Pancreas (tissue), 10 donors: ENCODE measurements at regions not wholly inside any gene's neighbourhood (a gene's known extent, or its start where the extent isn't known, plus 50 kb on each side); places are given as distances from the start of the nearest gene placed in this dataset.

Experiments
- ATAC-seq, 4 donors: fragments of 200-7000 bp; cut with Tn5 transposase; one replicate each; pipeline versions ENCODE4 v1.8.0 to v1.9.1; 2020; ENCODE audit warnings: mild to moderate bottlenecking in 4 of 4, moderate library complexity in 4 of 4
- DNase-seq, 6 donors: peaks; one replicate each; pipeline ENCODE4 v3.0.0-alpha.2; 2020
- FAIRE-seq: peaks from 2 replicates; lab custom pipeline; 2012; peaks lifted over from hg19 to GRCh38; lab: Jason Lieb, UNC
- H3K27ac ChIP-seq, 4 donors: fragments of 200-600 bp; sonication (generic); 1 replicate in 3 of 4; 2 replicates in 1 of 4; pipeline versions ENCODE4 v1.5.0 to v1.8.0; 2020
- H3K27me3 ChIP-seq, 4 donors: fragments of 200-600 bp; one replicate each; pipeline ENCODE4 v1.8.0; 2021
- H3K36me3 ChIP-seq, 3 donors: fragments of 200-600 bp; sonication (generic) in 1 of 3; one replicate each; pipeline versions ENCODE4 v1.5.0 to v1.8.0; 2020 to 2021
- H3K4me1 ChIP-seq, 3 donors: fragments of 200-600 bp; one replicate each; pipeline ENCODE4 v1.8.0; 2021
- H3K4me3 ChIP-seq, 4 donors: fragments of 200-600 bp; sonication (generic) in 2 of 4; one replicate each; pipeline versions ENCODE4 v1.5.0 to v1.8.0; 2020 to 2021
- H3K9me3 ChIP-seq, 4 donors: fragments of 200-600 bp; one replicate each; pipeline ENCODE4 v1.8.0; 2021
- WGBS, 2 donors: extraction: QIAGEN DNeasy Blood & Tissue Kit; methylation state at CpG; one replicate each; pipeline ENCODE4 v1.1.7; 2013; 5-methylcytosine and 5-hydroxymethylcytosine counted together
- intact Hi-C, 3 donors: fragments of 100-400 bp; cut with DNase I; formaldehyde crosslinking; loops; one replicate each; pipeline versions ENCODE4 v1.11.1 to v1.14.2; 2022
- TF ChIP-seq, protein P1 (sequence below), 4 donors: fragments of 200-600 bp; sonication (generic) in 3 of 4; IDR thresholded peaks; one replicate each; pipeline versions ENCODE4 v1.5.0 to v1.8.0; 2021; ENCODE audit warnings: antibody characterized with exemption in 4 of 4
- donor health status: healthy with polysubstance abuse.
- donor health status: DM: no; HTN: no; CAD: no; lungs with moderate emphysema.
- donor health status: DM: no; HTN: no; CAD: no.
- donor health status: control.
- donor health status: control.
- donor health status: Bipolar disorder and iron deficiency.
- donor health status: DM: yes; HTN: yes; CAD: no.
- donor health status: DM: no; HTN: no; CAD: no.
- donor health status: DM: no; HTN: no; CAD: no.
- donor health status: DM: yes; HTN: yes; CAD: no.

GRCh38 chr11:21641869-21642268, 551.0 kb upstream of the ANO5 start:
- H3K27me3 ChIP-seq, result no peaks in the 10 kb centered on the region
- no peaks in the 10 kb centered on the region for H3K36me3 ChIP-seq
- H3K4me1 ChIP-seq, result no peaks in the 10 kb centered on the region
- H3K4me3 ChIP-seq, result no peak overlapping the region
- H3K9me3 ChIP-seq, result no peaks in the 10 kb centered on the region
- no peak overlapping the region for H3K27ac ChIP-seq
- TF ChIP-seq, protein P1, sequence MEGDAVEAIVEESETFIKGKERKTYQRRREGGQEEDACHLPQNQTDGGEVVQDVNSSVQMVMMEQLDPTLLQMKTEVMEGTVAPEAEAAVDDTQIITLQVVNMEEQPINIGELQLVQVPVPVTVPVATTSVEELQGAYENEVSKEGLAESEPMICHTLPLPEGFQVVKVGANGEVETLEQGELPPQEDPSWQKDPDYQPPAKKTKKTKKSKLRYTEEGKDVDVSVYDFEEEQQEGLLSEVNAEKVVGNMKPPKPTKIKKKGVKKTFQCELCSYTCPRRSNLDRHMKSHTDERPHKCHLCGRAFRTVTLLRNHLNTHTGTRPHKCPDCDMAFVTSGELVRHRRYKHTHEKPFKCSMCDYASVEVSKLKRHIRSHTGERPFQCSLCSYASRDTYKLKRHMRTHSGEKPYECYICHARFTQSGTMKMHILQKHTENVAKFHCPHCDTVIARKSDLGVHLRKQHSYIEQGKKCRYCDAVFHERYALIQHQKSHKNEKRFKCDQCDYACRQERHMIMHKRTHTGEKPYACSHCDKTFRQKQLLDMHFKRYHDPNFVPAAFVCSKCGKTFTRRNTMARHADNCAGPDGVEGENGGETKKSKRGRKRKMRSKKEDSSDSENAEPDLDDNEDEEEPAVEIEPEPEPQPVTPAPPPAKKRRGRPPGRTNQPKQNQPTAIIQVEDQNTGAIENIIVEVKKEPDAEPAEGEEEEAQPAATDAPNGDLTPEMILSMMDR (IDR thresholded peaks at IDR 0.05), result no peak
- FAIRE-seq (no peak), DNase-seq (no peak), ATAC-seq (no peak)
- intact Hi-C loops, result no loop called here
- 71 to 85% methylated on average over 3 of the region's 3 CpGs for WGBS, 2 donors

DNA sequence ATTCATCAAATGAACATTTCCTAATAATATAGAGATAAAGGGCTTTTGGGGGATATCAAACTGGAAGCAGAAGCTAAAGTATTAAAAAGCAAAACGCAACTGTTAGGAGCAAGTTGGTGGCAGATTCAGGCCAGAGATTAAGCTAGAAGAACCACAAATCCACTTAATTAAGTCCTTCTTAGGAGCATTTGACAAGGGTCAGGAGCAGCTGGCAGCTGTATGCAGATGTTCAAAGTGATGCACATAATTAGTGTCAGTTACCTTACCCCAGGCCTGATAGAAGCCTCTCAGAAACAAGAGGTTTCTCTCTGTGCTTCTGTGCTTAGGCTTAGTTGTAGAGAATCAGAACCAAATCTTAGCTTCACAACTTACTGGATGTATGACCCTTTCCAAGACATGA, 546.5 kb upstream of the ANO5 start:
- H3K4me1 ChIP-seq, result peaks cover 0 to 2% (median 0%) of the 10 kb centered on the region in 3 donors
- DNase-seq (no peak), ATAC-seq (no peak), FAIRE-seq (no peak)
- H3K27me3 ChIP-seq, result no peaks in the 10 kb centered on the region
- H3K27ac ChIP-seq, result no peak overlapping the region
- H3K4me3 ChIP-seq, result no peak overlapping the region
- no peaks in the 10 kb centered on the region for H3K9me3 ChIP-seq
- 51 to 87% methylated on average over 1 of the region's 1 CpG for WGBS, 2 donors
- no peaks in the 10 kb centered on the region for H3K36me3 ChIP-seq
- intact Hi-C loops, result no loop called here
- TF ChIP-seq, protein P1 (IDR thresholded peaks at IDR 0.05), result no peak

DNA sequence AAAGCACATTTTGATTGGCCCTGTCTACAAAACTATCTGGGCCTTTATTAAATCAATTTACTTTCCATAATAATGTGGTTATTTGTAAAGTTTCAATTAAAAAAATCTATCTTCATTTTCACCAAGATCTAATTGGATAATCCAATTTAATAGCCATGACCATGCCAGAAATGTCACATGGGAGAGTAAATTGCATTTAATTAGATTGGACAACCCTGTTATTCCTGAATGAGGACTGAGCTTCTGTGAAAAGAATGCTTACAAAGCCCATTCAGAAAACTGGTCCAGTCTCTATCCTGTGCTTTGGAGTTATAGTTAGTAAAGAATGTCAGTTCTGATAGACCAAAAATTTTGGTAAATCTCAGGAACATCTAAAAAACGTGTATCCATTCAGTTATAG, 541.9 kb upstream of the ANO5 start:
- H3K4me3 ChIP-seq, result no peak overlapping the region
- 18 to 31% methylated on average over 1 of the region's 1 CpG for WGBS, 2 donors
- no peaks in the 10 kb centered on the region for H3K27me3 ChIP-seq
- H3K36me3 ChIP-seq, result no peaks in the 10 kb centered on the region
- peaks cover 0 to 2% (median 0%) of the 10 kb centered on the region in 3 donors for H3K4me1 ChIP-seq
- intact Hi-C loops, result no loop called here
- DNase-seq (no peak), ATAC-seq (no peak), FAIRE-seq (no peak)
- H3K9me3 ChIP-seq, result no peaks in the 10 kb centered on the region
- TF ChIP-seq, protein P1 (IDR thresholded peaks at IDR 0.05), result no peak
- H3K27ac ChIP-seq, result no peak overlapping the region

- no peak for ATAC-seq
- H3K4me3 ChIP-seq, result no peak overlapping the region
- H3K27me3 ChIP-seq, result no peaks in the 10 kb centered on the region
- no peak overlapping the region for H3K27ac ChIP-seq
- no peak for DNase-seq
- H3K36me3 ChIP-seq, result no peaks in the 10 kb centered on the region
- TF ChIP-seq, protein P1 (IDR thresholded peaks at IDR 0.05), result no peak
- H3K4me1 ChIP-seq, result peaks cover 0 to 2% (median 0%) of the 10 kb centered on the region in 3 donors
- WGBS, 2 donors, result 6 to 12% methylated on average over 5 of the region's 5 CpGs
- intact Hi-C loops, result no loop called here
- no peak for FAIRE-seq
- H3K9me3 ChIP-seq, result no peaks in the 10 kb centered on the region
Measured at GRCh38 chr11:21653951-21654421, 538.9 kb upstream of the ANO5 start.

DNA sequence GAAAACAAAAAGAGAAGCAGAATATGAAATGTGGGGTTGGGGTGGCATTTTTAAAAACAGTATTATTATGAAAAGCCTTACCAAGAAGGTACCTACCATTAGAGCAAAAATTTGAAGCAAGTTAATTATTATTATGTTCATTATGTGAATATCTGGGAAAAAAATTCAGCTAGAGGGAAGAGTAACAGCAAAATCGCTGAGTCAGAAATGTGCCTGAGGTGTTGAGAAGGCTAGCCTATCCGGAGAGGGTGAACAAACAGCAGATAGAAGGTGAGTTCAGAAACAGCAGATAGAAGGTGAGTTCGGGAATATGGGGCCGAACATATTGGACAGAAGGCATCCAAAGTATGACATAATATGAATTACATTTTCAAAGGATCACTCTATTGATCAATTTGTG, 536.8 kb upstream of the ANO5 start:
- Histone ChIP-seq H3K27me3 (no peaks in the 10 kb centered on the region), H3K27ac (no peak overlapping the region), H3K4me1 (no peaks in the 10 kb centered on the region), H3K9me3 (no peaks in the 10 kb centered on the region), H3K36me3 (no peaks in the 10 kb centered on the region), H3K4me3 (no peak overlapping the region)
- DNase-seq, result no peak
- intact Hi-C loops, result no loop called here
- FAIRE-seq, result no peak
- 49 to 61% methylated on average over 4 of the region's 4 CpGs for WGBS, 2 donors
- TF ChIP-seq, protein P1 (IDR thresholded peaks at IDR 0.05), result no peak
- ATAC-seq, result no peak
